ELR (cell line): ENCODE measurements at regions not wholly inside any gene's neighbourhood (a gene's known extent, or its start where the extent isn't known, plus 50 kb on each side); places are given as distances from the start of the nearest gene placed in this dataset.
A peak's percentile ranks its signal among the peaks of the same experiment; 100 is the strongest.

ENCODE experiments used
- DNase-seq: peaks from one replicate; pipeline ENCODE4 v3.0.0-alpha.2; 2015; ENCODE audit warnings: low read depth

DNA sequence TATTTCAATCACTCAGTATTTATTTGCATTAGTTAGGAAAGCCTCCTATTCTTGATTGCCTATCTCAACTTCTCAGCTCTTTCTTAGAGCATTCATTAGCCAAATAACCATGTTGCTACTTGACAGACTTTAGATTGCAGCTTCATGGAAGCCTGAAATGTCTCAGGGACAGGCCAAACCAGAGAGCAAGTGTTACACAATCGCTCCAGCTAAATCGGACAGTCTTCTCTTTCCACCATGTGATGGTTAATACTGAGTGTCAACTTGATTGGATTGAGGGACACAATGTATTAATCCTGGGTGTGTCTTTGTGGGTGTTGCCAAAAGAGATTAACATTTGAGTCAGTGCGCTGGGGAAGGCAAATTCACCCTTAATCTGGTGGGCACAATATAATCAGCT, 106.5 kb upstream of the DRD2 start:
- DNase-seq = no peak

DNA sequence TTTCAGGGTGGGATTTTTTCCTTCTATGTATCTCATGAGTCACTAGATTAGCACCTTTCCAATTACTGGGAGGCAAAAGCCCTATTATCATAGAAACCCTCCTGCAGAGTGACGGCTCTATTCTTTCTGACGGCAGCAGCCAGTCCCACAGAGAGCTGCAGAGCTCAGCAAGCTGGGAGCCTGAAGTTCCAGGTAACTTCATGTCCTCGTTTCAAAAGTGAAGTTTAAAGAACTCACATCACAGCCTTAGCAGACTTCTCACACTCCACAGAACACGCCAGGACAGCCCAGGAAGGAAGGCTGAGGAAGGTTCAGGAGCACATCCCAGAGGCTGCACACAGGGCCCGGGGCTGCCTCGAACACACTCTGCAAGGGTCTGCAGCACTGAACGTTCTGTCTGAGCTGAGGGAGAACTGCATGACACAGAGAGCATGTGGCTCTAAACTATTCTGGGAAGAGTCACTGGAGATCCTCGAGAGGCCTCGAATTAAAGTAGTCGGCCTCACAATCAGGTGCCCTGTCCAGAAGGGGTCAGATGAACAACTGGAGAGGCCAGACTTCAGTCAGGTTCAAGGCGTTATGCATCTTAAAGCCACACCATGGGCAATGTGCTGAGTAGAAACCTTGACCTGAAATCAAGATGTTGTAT, 104.2 kb upstream of the DRD2 start:
- no peak for DNase-seq

DNA sequence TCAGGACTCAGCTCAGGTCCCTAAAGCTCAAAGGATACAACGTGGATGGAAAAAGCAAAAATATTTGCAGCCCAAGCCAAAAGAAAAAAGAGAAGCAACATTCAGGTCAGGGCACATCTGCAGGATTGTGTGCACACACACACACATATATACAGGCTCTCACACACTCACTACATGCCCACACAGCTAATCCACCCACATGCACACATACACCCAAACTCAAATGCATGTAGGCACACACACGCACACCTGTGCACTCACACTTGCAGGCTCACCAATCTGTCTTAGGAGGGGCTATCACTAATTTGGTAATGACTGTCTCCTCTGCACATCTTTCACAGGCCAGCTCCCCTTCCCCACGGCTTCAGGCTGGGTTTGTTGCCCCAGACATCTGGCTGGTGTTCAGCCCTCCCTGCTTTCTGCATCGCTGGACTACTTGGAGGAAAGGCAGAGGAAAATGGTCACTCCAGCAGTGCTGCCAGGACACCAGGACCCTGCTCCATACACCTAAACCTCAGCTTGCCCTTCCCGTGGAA, 103.6 kb upstream of the DRD2 start:
- no peak for DNase-seq

DNA sequence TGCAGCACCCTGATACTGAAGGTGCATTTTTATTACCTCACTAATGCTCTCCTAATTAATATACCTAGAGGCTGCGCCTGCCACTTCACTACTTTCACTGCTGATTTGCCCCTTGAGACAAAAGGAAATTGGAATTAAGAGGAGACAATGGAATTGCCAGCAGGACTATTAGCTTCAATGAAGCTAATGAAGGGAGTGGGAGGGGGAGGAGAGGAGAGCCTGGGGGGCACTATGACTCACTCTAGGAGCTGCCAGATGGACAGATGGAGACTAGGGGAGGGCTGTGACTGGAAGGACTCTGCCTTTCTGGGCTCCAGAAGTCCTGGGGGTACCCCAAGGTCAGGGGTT, 102.8 kb upstream of the DRD2 start:
- no peak for DNase-seq

DNA sequence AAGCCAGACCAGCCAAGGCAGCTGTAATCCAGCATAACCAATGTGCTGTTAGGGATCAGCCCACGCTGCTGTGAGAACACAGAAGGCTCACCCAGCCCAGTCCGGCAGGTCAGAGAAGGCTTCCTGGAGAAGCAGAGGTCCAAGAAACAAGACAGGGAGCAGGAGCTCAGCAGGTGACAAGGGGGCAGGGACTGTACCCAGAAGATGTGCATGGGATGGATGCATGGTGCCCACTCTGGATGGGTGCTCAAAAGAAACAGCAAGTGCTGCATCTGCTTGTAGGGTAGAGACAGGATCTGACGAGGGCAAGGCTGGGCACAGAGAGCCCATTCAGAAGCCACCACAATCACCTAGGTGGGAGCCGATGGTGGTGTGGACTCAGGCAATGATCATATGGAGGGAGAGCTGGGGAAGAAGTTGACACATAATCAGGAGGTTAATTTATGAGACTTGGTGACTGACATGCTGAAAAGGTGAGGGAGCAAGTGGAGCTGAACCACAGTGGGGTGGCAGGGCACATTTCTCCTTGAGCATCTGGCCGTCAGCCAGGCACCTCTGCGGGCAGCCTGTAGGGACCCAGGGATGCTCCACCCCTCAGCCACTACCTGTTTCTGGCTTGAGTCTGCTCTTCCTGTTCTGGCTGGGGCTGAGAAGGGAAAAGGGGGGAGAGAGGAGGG, 102.3 kb upstream of the DRD2 start:
- DNase-seq = no peak

DNA sequence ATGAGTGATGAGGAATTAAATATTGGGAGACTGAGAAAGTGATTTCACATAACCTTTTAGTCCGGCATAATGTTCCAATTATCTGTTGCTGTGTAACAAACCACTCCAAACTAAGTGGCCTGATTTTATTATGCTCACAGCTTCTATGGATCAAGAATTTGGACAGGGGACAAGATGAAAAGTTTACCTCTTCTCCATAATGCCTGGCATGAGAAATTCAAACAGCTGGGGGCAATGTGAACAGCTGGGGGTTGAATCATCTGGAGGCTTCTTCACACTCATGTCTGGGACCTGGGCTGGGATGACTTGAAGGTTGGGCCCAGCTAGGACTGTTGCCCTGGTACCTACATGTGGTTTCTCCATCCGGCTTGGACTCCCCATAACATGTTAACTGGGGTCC, 99.4 kb upstream of the DRD2 start:
- DNase-seq = no peak

DNA sequence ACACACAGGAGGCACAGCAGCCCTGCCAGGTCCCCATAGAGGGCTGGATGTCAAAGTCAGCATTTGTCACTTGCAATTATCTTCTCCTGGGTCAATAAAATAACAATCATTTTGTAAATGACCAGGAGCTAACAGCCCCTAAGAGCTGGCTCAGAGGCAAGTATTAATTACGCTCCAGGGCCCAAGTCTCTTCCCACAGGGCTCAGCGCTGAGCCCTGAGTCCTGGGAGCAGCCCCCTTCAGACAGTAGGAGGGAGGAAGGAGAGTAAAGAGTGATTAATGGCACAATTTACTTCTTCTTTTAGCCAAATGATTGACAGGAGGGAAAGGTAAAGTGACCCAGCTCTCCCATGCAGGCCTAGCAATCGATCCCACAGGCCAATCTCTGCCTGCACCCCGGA, 99.0 kb upstream of the DRD2 start:
- DNase-seq = no peak

DNA sequence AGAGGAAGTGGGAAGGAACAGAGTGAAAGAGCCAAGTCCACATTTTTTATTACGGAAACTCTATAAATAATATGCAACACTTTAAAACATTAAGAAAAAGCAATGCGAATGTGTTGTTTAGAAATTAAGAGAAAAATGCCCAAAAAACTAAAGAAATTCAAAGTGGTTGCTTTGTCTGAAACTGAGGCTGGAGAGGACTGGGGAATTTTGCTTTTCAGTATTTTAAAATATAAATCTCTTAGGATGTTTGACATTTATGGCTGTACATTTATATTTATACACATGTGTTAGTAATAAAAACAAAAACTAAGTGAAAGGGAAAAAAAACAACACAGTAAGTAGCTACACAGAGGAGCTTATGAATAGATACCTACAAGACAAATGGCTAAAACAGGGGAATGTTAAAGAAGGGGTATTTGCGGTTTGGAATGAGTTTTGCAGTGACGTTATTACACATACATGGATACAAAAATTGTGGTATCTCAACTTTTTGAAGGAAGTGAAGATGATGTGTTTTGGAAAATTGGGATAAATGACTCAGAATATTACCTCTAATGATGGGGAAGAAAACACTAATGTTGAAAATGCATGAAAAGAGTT, 97.0 kb upstream of the DRD2 start:
- DNase-seq = no peak

DNA sequence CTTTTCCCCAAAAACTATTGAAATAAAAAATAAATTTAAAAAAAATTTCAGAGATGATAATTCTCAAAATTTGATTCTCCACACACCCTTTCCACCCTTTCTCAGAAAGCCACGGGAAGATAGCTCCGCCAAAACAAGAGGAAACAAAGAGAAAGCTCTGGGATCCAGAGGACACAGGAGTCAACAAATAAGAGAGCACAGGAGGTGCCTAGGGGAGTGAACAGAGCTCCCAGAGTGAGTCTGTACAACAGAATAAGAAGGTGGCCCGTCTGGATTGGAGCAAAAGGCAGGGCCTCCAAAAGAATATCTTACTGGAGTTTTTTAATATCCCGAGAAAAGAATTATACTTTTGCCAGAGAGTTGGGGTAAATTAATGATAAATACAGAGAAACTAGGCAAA, 96.3 kb upstream of the DRD2 start:
- no peak for DNase-seq

DNA sequence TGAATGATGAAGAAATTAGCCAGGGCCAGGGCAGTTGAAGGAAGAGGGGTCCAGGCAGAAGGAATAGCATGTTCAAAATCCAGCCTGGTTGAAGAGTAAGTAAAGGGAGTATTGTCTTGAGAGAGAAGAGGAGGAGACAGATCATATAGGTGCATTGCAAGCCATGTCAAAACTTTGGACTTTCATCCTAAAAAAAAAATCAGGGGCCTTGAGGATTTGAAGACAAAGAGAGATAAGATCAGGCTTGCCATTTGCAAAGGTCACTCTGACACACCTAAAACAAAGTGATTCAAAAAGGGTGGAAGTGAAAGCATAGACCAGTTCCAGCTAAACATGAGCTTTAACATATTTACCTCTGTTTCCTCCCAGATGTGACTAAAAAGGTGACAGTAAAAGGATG, 95.7 kb upstream of the DRD2 start:
- DNase-seq = no peak

DNA sequence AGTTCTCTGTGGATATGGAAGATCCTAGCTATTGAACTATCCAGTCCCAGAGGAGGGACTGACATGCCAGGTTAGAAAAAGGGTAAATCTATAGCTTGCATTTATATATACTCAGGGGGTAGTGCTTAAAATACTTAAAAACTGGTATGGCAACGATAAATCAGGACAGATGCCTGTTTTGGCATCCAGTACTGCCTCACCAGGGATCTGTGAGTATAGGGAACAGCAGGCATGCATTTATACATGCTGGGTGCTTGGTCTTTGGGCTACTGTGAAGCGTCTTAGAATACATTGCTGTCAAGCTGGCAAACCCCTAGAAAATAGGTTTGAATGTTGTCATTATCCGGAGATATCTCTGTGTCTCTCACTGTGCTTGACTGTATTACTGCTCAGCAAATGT, 94.2 kb upstream of the DRD2 start:
- DNase-seq = no peak

DNA sequence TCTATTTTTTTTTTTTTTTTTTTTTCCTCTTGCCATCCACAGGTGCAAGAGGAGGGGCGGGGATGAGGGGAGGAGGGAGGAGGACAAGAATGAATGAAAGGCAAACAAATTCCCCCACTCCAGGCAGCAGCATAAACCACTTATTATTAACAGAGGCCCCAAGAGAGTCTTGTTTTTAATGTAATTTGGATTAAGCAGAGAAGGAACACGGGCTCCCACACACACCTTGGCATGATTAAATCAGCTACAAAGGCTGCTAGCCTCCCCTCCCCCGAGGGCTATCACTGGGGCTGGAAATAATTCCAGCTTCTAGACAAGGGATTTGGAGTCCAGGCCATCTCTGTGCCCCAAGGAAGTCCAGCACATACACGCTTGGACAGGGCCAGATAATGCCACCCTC, 93.4 kb upstream of the DRD2 start:
- no peak for DNase-seq

DNA sequence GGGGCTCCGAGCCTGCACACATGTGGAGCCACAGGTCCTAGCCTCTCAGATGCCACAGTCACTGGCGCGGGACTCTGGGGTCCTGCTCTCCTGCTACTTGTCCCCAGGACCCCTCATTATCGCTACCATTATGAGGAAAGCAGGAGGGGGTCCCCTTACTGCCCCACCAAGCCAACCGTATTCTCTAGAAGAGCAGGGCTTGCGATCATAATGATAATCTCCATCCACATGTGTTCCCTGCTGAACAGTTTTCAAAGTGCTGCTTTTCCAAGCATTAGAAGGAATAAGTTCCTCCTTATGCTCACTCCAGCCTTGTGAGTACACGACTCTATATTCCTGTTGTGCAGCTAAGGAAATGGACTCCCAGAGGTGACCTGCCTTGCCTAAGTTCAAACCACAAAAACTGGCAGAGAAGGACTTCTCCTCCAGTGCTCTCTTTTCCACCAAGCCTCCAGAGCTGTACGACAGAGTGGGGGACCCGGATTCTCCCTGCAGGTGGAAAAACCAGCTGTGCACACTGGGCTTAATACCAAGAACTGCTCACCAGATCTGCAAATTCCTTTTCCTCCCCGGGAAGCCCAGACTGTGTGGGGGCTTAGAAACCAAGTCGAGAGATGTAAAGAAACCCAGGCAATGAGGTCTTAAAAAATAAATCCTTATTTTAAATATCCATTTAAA, 92.8 kb upstream of the DRD2 start:
- no peak for DNase-seq

DNA sequence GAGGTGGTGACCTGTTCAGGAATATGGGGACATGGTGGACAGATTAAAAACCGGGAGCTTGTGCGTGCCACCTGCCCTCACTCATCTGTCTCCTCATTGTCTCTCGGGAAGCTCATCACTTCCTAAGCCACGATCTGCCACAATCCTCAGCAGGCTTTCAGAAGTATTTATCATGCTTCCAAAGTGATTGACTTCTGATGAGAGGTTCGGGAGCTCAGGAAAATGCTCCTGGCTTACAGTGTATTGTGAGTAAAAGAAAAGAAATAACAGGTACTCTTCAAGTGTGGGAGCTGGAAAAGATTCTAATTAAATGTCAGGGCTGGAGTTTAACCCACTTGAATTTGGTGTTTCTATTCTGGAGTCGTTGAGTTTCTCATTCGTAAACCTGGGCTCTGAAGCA, 91.9 kb upstream of the DRD2 start:
- DNase-seq = no peak

DNA sequence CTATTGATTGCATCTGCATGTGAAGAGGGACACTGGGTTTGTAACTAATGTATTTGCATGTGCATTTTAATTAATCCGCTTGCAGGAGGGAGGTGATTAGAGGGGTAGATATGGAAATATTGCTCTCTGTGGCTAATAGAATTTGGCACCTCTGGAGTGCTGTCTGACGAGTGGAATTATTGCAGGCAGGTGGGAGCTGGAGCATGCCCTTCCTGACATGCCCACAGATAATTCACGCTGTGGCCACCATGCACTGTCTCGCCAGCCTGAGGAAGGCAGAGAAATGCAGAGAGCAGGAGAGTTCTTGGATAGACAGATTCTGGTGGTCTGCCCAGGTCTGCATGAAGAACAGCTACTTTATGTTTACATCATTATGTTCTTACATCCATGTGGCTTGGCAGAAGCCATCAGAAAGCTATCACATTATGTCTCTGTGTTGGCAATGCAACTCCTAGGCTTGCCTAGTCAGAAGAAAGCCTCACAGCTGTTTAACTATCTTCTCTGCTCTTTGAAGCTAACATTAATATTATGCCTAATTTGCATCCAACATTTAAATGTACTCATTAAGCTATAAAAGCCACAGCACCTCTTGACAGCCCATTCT, 89.4 kb upstream of the DRD2 start:
- no peak for DNase-seq

DNA sequence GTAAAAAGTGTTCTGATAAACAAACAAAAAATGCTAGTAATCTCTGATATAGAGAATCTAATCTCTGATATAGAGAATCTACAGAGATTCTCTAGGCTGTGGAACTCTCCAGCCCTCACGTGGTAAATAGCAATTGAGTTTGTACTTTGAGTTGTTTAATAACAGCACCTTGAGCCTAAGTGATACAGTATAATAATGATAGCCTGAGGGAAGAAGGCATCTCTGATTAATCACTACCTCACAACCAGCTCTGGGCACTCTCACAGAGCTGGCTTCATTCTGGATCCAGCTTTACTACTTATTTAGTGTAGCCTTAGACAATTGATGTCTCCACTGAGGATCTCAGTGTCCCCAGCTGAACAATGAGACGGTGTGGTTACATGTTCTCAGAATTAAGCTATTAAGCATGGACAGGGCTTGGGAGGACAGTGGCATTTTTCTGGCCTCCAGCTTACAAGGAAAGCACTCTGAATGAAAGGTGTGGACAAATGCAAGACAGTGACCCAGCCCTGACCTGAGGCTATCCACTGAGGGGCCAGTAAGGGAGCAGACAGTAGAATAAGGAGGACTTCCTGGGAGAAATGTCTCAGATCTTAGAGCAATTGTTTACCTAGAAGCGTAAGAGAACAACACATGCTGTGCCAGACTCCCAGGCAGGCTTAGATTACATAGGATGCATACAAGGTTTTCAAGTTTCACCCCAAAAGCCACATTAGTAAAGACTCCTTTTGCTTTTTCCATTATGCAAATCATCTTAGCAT, 88.7 kb upstream of the DRD2 start:
- peak; percentile 42 for DNase-seq

DNA sequence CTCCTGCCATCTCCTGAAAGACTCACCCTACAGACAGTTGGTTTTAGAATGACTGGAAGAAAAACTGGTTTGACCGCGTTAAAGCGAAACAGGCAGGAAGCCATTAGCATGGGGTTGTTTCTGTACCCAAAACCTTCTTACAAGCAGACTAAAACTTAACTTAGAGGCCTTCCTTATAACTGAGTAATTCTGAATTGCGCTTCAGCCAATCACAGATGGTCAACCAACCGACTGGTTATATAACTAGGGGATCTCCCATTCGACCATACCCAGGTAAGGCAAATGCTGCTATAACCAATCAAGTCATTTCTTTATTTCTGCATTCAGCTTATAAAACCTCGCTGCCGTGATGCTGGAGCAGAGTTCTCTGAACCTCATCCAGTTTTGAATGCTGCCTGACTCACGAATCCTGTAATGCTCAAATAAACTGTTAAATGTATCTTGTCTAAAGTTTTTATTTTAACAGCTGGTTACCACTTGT, 87.8 kb upstream of the DRD2 start:
- DNase-seq = no peak

DNA sequence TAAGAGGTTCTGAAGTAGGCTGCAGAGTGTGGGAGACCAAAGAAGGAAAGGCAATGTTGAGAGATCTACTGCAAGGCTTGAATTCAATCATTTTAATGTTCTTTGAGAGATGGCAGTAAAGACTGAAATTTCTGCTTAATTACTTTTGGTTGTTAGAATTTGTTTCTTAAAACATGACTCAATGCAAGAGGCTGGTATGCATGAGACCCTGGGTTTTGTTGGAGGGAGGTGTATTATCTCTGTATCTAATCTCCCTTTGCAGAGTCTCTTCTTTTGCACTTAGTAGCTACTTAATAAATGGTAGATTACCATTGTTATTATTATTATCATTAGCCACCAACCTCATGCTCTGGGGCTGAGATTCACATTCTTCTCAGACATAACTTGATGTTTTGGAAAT, 87.4 kb upstream of the DRD2 start:
- DNase-seq = no peak

DNA sequence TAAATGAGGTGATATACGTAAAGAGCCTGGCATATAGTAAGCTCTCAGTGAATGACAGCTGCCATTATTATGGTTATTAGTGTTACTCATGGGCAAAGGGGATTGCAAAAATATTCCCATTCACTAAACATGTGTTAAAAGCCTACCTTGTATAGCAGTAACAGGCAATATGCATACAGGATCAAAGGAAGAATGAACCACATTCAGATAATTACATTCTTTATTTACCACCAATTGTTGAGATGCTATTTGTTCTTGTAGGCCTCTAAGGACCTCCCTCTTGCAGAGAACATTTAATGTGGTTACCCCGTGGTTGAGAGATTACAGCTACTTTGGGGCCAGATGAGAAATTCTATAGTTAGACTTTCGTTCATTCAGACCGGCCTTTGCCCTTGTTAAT, 82.7 kb upstream of the DRD2 start:
- DNase-seq = no peak

DNA sequence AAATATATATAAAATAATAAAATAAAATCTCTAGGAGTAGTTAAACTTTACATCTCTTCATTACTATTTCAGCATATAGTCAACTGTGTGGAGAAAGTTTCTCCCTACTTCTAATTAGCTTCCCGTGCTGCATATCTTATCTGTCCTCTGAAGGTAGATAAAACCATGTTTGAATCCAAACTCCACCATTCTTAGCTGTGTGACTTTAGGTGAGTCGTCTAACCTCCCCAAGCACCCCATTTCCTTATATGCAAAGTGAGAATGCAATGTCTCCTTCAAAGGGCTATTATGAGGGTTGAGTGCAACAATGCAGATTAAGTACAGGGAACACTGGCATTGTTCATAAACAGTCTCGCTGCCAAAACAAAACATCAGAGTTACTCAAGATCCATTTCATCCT, 80.8 kb upstream of the DRD2 start:
- no peak for DNase-seq

DNA sequence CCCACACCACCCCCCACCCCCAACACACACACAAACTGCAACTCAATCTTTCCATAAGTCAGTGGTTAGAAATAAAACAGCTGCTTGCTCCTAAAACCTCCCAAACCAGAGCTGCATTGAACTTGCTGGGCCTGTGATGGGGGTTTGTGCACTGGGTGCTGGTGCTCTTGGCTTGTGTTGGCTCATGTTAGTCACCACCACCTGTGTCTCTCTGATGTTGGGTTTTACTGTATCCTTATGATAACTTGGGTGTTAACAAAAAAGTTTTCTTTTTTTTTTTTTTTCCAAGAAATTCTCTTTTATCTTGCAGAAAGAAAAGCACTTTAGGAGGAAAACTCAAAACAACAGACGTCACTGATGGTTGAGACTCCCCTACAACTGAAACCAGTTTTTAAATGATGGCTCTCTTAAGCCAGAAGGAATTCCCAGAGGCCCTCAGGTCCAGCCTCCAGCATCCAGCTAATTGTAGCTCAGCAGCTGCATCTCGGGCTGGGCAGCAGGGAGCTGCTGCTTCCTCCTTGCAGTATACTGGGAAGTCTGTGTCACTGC, 79.9 kb upstream of the DRD2 start:
- DNase-seq = no peak

DNA sequence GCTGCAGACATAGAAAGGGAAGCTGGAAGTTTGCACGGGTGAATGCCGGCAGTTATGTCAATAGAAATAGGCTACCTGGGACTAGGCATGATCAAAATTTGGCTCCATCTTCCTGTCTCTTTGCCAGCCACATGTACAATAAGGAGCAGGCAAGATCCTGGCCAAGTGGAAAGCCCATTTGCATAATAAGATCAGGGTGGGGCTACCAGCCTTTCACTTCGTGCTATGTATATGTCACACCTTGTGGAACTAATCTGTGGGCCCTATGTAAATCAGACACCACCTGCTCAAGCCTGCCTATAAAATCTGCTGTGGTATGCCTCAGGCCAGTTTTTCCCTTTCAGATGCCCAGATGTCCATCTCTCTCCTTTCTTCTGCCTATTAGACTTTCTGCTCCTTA, 79.3 kb upstream of the DRD2 start:
- no peak for DNase-seq
